ENCODE measurements at regions not wholly inside any gene's neighbourhood (a gene's known extent, or its start where the extent isn't known, plus 50 kb on each side); places are given as distances from the start of the nearest gene placed in this dataset.

DNA sequence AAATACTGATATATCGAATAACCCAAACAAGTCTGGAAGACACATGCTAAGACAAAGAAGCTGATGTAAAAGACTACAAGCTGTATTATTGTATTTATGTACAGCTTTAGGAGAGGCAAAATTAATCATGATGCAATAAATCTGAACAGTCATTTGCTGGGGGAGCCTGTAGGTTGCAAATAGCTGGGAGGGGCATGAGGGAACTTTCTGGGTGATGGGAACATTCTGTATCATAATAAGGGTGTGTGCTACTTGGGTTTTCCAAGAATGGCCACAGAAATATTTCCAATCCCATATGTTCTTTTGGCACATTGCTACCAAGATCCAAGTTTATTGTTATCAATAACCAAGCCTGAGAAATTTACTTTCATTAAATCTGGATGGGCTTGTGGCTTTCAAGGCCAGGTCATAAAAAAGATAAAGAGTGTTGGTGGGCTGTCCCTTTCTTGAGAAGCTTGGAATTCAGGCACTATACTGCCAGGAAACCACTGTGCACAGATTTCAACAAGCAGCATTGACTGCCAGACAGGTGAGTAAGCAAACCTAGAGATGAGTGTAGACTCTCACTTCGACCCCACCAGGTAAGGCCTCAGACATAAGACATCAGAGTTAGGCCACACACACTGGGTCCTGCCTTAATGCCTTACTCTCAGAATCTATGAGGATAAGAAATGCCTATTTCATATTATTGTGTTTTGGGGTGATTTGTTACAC, 629.7 kb upstream of the FZD8 start:
- ATAC-seq (ENCODE audit: low read depth) (no peak), DNase-seq (no peak)
- dilution Hi-C loops (cut with HindIII; ENCODE audit: low sequenced_read_pairs, unreplicated experiment) (no loop called here), intact Hi-C loops (cut with micrococcal nuclease) (no loop called here), in situ Hi-C loops (cut with MboI; ENCODE audit: low sequenced_read_pairs) (no loop called here)
- H3K27ac ChIP-seq (ENCODE audit: insufficient read depth, low read length): no peak overlapping the region
- H2BK15ac ChIP-seq (ENCODE audit: low read depth, low read length): no peak overlapping the region
- no TSS peak for BruUV-seq (replicated peaks)
- H3K9me1 ChIP-seq (ENCODE audit: insufficient read depth, low read length): no peaks in the 10 kb centered on the region
- H3K14ac ChIP-seq (replicated peaks; ENCODE audit: low read depth, low read length): no peak overlapping the region
- no peak overlapping the region for H2AFZ ChIP-seq (replicated peaks; ENCODE audit: low read length, poor library complexity)
- WGBS, 2 experiments (ENCODE audit: extremely low coverage in 2 of 2, insufficient read length in 1 of 2): no CpG with 5 or more reads among the region's 2 CpGs
- H3K23ac ChIP-seq (ENCODE audit: low read depth, low read length): no peak overlapping the region
- no peaks in the 10 kb centered on the region for H3K27me3 ChIP-seq (ENCODE audit: control insufficient read depth, insufficient read depth, low read length)
- TF ChIP-seq, protein P1, sequence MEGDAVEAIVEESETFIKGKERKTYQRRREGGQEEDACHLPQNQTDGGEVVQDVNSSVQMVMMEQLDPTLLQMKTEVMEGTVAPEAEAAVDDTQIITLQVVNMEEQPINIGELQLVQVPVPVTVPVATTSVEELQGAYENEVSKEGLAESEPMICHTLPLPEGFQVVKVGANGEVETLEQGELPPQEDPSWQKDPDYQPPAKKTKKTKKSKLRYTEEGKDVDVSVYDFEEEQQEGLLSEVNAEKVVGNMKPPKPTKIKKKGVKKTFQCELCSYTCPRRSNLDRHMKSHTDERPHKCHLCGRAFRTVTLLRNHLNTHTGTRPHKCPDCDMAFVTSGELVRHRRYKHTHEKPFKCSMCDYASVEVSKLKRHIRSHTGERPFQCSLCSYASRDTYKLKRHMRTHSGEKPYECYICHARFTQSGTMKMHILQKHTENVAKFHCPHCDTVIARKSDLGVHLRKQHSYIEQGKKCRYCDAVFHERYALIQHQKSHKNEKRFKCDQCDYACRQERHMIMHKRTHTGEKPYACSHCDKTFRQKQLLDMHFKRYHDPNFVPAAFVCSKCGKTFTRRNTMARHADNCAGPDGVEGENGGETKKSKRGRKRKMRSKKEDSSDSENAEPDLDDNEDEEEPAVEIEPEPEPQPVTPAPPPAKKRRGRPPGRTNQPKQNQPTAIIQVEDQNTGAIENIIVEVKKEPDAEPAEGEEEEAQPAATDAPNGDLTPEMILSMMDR (conservative IDR thresholded peaks at IDR 0.05; ENCODE audit: low read depth, low read length): no peak
- TF ChIP-seq CHD1 (IDR thresholded peaks at IDR 0.05; ENCODE audit: low read depth, low read length) (no peak), MAFK (IDR thresholded peaks at IDR 0.05; ENCODE audit: low read depth, low read length) (no peak), CEBPB (IDR thresholded peaks at IDR 0.05; ENCODE audit: low read depth, low read length) (no peak), RCOR1 (IDR thresholded peaks at IDR 0.05; ENCODE audit: insufficient replicate concordance, low read length) (no peak), NFE2L2 (IDR thresholded peaks at IDR 0.05; ENCODE audit: low read depth, low read length) (no peak), POLR2A (IDR thresholded peaks at IDR 0.05; ENCODE audit: low read depth, low read length) (no peak), BHLHE40 (IDR thresholded peaks at IDR 0.05; ENCODE audit: low read depth, low read length) (no peak), RAD21 (IDR thresholded peaks at IDR 0.05; ENCODE audit: low read length) (no peak), MAZ (IDR thresholded peaks at IDR 0.05; ENCODE audit: borderline replicate concordance, low read depth, low read length) (no peak), SMC3 (IDR thresholded peaks at IDR 0.05; ENCODE audit: low read depth, low read length) (no peak), RFX5 (IDR thresholded peaks at IDR 0.05; ENCODE audit: low read depth, low read length) (no peak), FOS (IDR thresholded peaks at IDR 0.05; ENCODE audit: low read depth, low read length) (no peak), MXI1 (IDR thresholded peaks at IDR 0.05; ENCODE audit: borderline replicate concordance, low read depth, low read length) (no peak)
- TF ChIP-seq, protein P2, sequence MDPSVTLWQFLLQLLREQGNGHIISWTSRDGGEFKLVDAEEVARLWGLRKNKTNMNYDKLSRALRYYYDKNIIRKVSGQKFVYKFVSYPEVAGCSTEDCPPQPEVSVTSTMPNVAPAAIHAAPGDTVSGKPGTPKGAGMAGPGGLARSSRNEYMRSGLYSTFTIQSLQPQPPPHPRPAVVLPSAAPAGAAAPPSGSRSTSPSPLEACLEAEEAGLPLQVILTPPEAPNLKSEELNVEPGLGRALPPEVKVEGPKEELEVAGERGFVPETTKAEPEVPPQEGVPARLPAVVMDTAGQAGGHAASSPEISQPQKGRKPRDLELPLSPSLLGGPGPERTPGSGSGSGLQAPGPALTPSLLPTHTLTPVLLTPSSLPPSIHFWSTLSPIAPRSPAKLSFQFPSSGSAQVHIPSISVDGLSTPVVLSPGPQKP (IDR thresholded peaks at IDR 0.05; ENCODE audit: borderline replicate concordance, low read depth, low read length): no peak
- TF ChIP-seq, protein P3, sequence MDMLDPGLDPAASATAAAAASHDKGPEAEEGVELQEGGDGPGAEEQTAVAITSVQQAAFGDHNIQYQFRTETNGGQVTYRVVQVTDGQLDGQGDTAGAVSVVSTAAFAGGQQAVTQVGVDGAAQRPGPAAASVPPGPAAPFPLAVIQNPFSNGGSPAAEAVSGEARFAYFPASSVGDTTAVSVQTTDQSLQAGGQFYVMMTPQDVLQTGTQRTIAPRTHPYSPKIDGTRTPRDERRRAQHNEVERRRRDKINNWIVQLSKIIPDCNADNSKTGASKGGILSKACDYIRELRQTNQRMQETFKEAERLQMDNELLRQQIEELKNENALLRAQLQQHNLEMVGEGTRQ (IDR thresholded peaks at IDR 0.05; ENCODE audit: low read depth, low read length): no peak
- no peak overlapping the region for H3K4me3 ChIP-seq (ENCODE audit: insufficient read depth, low read depth, low read length)
- H4K20me1 ChIP-seq (ENCODE audit: insufficient read depth, low read length): no peaks in the 10 kb centered on the region
- no peak overlapping the region for H2BK120ac ChIP-seq (ENCODE audit: low read depth, low read length)
- no peak overlapping the region for H4K91ac ChIP-seq (ENCODE audit: insufficient read depth, low read depth, low read length)
- H2AK5ac ChIP-seq (ENCODE audit: low read depth, low read length): no peak overlapping the region
- no peak overlapping the region for H2AK9ac ChIP-seq (replicated peaks; ENCODE audit: low read depth, low read length, poor library complexity)
- no peak overlapping the region for H3K4ac ChIP-seq (ENCODE audit: low read depth, low read length)
- no peak overlapping the region for H4K8ac ChIP-seq (ENCODE audit: low read depth in 2 of 2, low read length in 2 of 2)
- H3K56ac ChIP-seq (ENCODE audit: extremely low read depth, insufficient read depth, low read length): no peak overlapping the region
- no peaks in the 10 kb centered on the region for H3K79me1 ChIP-seq (ENCODE audit: low read depth in 1 of 2, low read length in 2 of 2)
- ChIA-PET POLR2A (ENCODE audit: unreplicated experiment) (no interaction called here), CTCF (no interaction called here)
- H4K5ac ChIP-seq (ENCODE audit: low read depth, low read length): no peak overlapping the region
- H3K9me3 ChIP-seq (ENCODE audit: control insufficient read depth, insufficient read depth, low read length): no peaks in the 10 kb centered on the region; the same call in 1 of the 2 replicates
- H3K18ac ChIP-seq (ENCODE audit: low read depth, low read length): no peak overlapping the region
- H2BK5ac ChIP-seq (ENCODE audit: low read depth, low read length, poor library complexity, severe bottlenecking): no peak overlapping the region
- no peak overlapping the region for H3K4me2 ChIP-seq (ENCODE audit: low read depth, low read length)
- H3K9ac ChIP-seq (ENCODE audit: low read depth, low read length): no peak overlapping the region
- no peak overlapping the region for H2BK20ac ChIP-seq (ENCODE audit: low read depth, low read length)
- no peaks in the 10 kb centered on the region for H3K36me3 ChIP-seq (ENCODE audit: control insufficient read depth, insufficient read depth, low read length)
- no peaks in the 10 kb centered on the region for H3K4me1 ChIP-seq (ENCODE audit: control insufficient read depth, insufficient read depth, low read length)

Data from IMR-90 (cell line).